NCI-H69 (cell line): ENCODE measurements at regions not wholly inside any gene's neighbourhood (a gene's known extent, or its start where the extent isn't known, plus 50 kb on each side); places are given as distances from the start of the nearest gene placed in this dataset.
"Not testable (repeated sequence)": the region's sequence is repeated elsewhere in the genome, so short reads cannot be mapped to it uniquely, and the experiment has no call there.

ENCODE experiments used
- DNase-seq: peaks from one replicate; lab custom pipeline; 2025; lab: John Stamatoyannopoulos, UW

GRCh38 chr1:239107676-239108075 is 278.7 kb upstream of the CHRM3 start:
- DNase-seq, result no peak

- DNase-seq, result not testable (repeated sequence)
Observed at GRCh38 chr1:239106689-239107088, 279.7 kb upstream of the CHRM3 start.

- DNase-seq, result no peak
Observed at GRCh38 chr1:239098400-239099037, 287.8 kb upstream of the CHRM3 start.

- no peak for DNase-seq
Observed at GRCh38 chr1:239091537-239091936, 294.8 kb upstream of the CHRM3 start.

- DNase-seq, result no peak
Observed at GRCh38 chr1:239084459-239085080, 301.8 kb upstream of the CHRM3 start.

- not testable (repeated sequence) for DNase-seq
Observed at GRCh38 chr1:239081947-239082346, 304.4 kb upstream of the CHRM3 start.

- DNase-seq, result no peak
Observed at GRCh38 chr1:239067480-239067879, 318.9 kb upstream of the CHRM3 start.

GRCh38 chr1:239067058-239067457 is 319.3 kb upstream of the CHRM3 start:
- no peak for DNase-seq

GRCh38 chr1:239061770-239062169 is 324.6 kb upstream of the CHRM3 start:
- no peak for DNase-seq

GRCh38 chr1:239058190-239058589 is 328.2 kb upstream of the CHRM3 start:
- no peak for DNase-seq

GRCh38 chr1:239056940-239057339 is 329.4 kb upstream of the CHRM3 start:
- DNase-seq, result no peak

- DNase-seq, result no peak
Observed at GRCh38 chr1:239053279-239053678, 333.1 kb upstream of the CHRM3 start.

GRCh38 chr1:239049571-239049970 is 336.8 kb upstream of the CHRM3 start:
- DNase-seq, result no peak

GRCh38 chr1:239044829-239045228 is 341.5 kb upstream of the CHRM3 start:
- no peak for DNase-seq

- no peak for DNase-seq
Observed at GRCh38 chr1:239040523-239040922, 345.8 kb upstream of the CHRM3 start.

GRCh38 chr1:239031310-239031709 is 355.1 kb upstream of the CHRM3 start:
- no peak for DNase-seq

- DNase-seq, result no peak
Observed at GRCh38 chr1:239025997-239026694, 360.2 kb upstream of the CHRM3 start.

- no peak for DNase-seq
Observed at GRCh38 chr1:239025223-239025622, 361.1 kb upstream of the CHRM3 start.

- DNase-seq, result no peak
Observed at GRCh38 chr1:239023732-239024360, 362.5 kb upstream of the CHRM3 start.

- no peak for DNase-seq
Observed at GRCh38 chr1:239016337-239016736, 370.0 kb upstream of the CHRM3 start.

GRCh38 chr1:239011382-239011781 is 375.0 kb upstream of the CHRM3 start:
- no peak for DNase-seq

- DNase-seq, result no peak
Observed at GRCh38 chr1:239008568-239008967, 377.8 kb upstream of the CHRM3 start.

GRCh38 chr1:239006276-239006675 is 380.1 kb upstream of the CHRM3 start:
- DNase-seq, result no peak
